ENCODE measurements at regions not wholly inside any gene's neighbourhood (a gene's known extent, or its start where the extent isn't known, plus 50 kb on each side); places are given as distances from the start of the nearest gene placed in this dataset.
"Not testable (repeated sequence)": the region's sequence is repeated elsewhere in the genome, so short reads cannot be mapped to it uniquely, and the experiment has no call there.

DNA sequence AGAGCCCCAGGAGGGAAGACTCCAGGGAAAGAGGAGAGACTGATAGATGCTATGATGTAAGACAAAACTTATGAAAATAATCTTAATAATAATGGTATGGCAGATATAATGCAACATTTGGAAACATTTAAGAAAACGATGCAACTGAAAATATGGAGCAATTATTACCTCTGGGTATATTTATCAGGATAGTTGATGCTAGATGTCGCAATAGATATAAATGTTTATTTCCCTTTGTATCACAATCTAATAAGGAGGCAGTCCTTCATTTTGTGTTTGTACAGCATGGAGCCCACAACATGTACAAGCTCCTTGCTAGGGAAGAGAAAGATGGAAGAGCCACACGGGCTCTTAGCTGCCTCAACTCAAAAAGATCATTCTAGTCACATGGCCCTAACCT, 101.1 kb upstream of the TMEM132E start:
- BruUV-seq (replicated peaks) = no TSS peak
- Mint-ChIP-seq H3K4me3 (ENCODE audit: low read depth, unreplicated experiment) (no peak overlapping the region), H3K4me1 (ENCODE audit: low read depth, unreplicated experiment) (no peaks in the 10 kb centered on the region), H3K27me3 (ENCODE audit: unreplicated experiment) (peaks cover 29% of the 10 kb centered on the region), H3K36me3 (ENCODE audit: insufficient read depth, unreplicated experiment) (no peaks in the 10 kb centered on the region), H3K9me3 (ENCODE audit: low read depth, unreplicated experiment) (no peaks in the 10 kb centered on the region), H3K27ac (ENCODE audit: unreplicated experiment) (no peak overlapping the region)
- DNase-seq = no peak
- intact Hi-C loops (cut with micrococcal nuclease; ENCODE audit: unreplicated experiment) = no loop called here
- TF ChIP-seq, protein P1, sequence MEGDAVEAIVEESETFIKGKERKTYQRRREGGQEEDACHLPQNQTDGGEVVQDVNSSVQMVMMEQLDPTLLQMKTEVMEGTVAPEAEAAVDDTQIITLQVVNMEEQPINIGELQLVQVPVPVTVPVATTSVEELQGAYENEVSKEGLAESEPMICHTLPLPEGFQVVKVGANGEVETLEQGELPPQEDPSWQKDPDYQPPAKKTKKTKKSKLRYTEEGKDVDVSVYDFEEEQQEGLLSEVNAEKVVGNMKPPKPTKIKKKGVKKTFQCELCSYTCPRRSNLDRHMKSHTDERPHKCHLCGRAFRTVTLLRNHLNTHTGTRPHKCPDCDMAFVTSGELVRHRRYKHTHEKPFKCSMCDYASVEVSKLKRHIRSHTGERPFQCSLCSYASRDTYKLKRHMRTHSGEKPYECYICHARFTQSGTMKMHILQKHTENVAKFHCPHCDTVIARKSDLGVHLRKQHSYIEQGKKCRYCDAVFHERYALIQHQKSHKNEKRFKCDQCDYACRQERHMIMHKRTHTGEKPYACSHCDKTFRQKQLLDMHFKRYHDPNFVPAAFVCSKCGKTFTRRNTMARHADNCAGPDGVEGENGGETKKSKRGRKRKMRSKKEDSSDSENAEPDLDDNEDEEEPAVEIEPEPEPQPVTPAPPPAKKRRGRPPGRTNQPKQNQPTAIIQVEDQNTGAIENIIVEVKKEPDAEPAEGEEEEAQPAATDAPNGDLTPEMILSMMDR (IDR thresholded peaks at IDR 0.05; ENCODE audit: unreplicated experiment) = no peak
- CTCF ChIA-PET = no interaction called here

DNA sequence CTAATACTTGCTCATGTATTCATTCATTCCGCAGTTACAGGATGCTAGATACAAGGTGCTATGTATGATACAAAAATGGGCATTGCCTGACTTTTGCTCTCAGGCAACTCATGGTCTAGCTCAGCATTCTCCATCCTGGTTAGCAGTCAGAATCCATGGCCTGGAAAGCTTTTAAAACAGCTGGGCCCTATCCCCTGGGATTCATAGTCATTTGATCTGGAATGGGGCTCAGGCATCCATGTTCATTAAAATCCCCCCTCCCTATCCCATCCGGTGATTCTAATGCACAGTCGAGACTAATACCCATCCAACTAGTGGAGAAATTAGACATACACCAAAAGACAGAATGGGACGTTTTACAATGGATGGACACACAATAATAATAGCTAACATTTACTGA, 104.1 kb upstream of the TMEM132E start:
- no peaks in the 10 kb centered on the region for H3K27me3 Mint-ChIP-seq (ENCODE audit: unreplicated experiment)
- intact Hi-C loops (cut with micrococcal nuclease; ENCODE audit: unreplicated experiment) = no loop called here
- DNase-seq = no peak
- no peak overlapping the region for H3K27ac Mint-ChIP-seq (ENCODE audit: unreplicated experiment)
- no peak overlapping the region for H3K4me3 Mint-ChIP-seq (ENCODE audit: low read depth, unreplicated experiment)
- no TSS peak for BruUV-seq (replicated peaks)
- H3K9me3 Mint-ChIP-seq (ENCODE audit: low read depth, unreplicated experiment) = no peaks in the 10 kb centered on the region
- CTCF ChIA-PET = interaction anchor here (0.5 kb wide), 1 partner anchor 699 kb away, joined by 9 read pairs; no protein-coding TSS in a partner anchor
- TF ChIP-seq, protein P1 (IDR thresholded peaks at IDR 0.05; ENCODE audit: unreplicated experiment) = no peak
- H3K36me3 Mint-ChIP-seq (ENCODE audit: insufficient read depth, unreplicated experiment) = no peaks in the 10 kb centered on the region
- no peaks in the 10 kb centered on the region for H3K4me1 Mint-ChIP-seq (ENCODE audit: low read depth, unreplicated experiment)

DNA sequence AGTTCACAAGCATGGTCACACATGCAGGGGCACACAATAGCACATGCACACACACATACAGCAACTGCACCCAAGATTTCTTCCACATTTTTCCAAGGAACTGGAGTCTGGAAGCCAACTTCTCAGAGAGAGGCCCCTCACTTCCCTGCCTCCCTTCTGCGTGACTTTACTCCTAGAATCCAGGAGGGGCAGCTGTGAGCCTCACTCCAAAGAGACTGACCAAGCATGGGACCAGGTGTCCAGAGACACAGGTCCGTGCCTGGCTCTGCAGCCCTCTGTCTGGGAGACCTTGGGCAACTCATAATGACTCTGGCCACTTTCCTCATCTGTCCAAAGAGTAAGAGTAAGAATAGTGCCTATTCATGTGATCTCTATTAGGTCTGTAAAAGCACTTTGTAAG, 104.7 kb upstream of the TMEM132E start:
- CTCF ChIA-PET = interaction anchor here (1.0 kb wide), 1 partner anchor 35 kb away, joined by 4 read pairs; no protein-coding TSS in a partner anchor
- no TSS peak for BruUV-seq (replicated peaks)

DNA sequence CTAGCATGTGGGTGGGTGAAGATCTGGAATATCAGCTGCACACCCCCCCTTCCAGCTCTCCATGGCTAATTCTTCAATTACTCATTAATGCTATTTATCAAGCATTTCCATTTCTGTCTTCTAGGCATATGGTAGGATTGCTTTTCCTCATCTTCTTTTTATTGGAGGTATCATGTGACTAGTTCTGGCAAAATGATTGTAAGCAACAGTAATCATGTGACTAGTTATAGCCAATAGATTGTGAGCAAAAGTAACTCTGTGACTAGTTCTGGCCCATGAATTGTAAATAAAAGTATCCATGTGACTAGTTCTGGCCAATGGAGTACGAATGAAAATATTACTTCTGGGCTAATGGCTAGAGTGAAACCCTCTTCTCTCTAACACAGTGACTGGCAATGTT, 107.0 kb upstream of the TMEM132E start:
- Mint-ChIP-seq H3K27me3 (ENCODE audit: unreplicated experiment) (no peaks in the 10 kb centered on the region), H3K4me3 (ENCODE audit: low read depth, unreplicated experiment) (no peak overlapping the region), H3K4me1 (ENCODE audit: low read depth, unreplicated experiment) (no peaks in the 10 kb centered on the region), H3K36me3 (ENCODE audit: insufficient read depth, unreplicated experiment) (no peaks in the 10 kb centered on the region), H3K27ac (ENCODE audit: unreplicated experiment) (no peak overlapping the region), H3K9me3 (ENCODE audit: low read depth, unreplicated experiment) (no peaks in the 10 kb centered on the region)
- TF ChIP-seq, protein P1 (IDR thresholded peaks at IDR 0.05; ENCODE audit: unreplicated experiment) = no peak
- DNase-seq = no peak
- intact Hi-C loops (cut with micrococcal nuclease; ENCODE audit: unreplicated experiment) = no loop called here
- CTCF ChIA-PET = no interaction called here
- BruUV-seq (replicated peaks) = no TSS peak

More for the DNA sequence above, 104.7 kb upstream of the TMEM132E start:
- H3K4me3 Mint-ChIP-seq (ENCODE audit: low read depth, unreplicated experiment) = no peak overlapping the region
- DNase-seq = no peak
- H3K4me1 Mint-ChIP-seq (ENCODE audit: low read depth, unreplicated experiment) = no peaks in the 10 kb centered on the region
- H3K36me3 Mint-ChIP-seq (ENCODE audit: insufficient read depth, unreplicated experiment) = no peaks in the 10 kb centered on the region
- H3K9me3 Mint-ChIP-seq (ENCODE audit: low read depth, unreplicated experiment) = no peaks in the 10 kb centered on the region
- TF ChIP-seq, protein P1 (IDR thresholded peaks at IDR 0.05; ENCODE audit: unreplicated experiment) = no peak
- intact Hi-C loops (cut with micrococcal nuclease; ENCODE audit: unreplicated experiment) = no loop called here
- H3K27me3 Mint-ChIP-seq (ENCODE audit: unreplicated experiment) = no peaks in the 10 kb centered on the region
- no peak overlapping the region for H3K27ac Mint-ChIP-seq (ENCODE audit: unreplicated experiment)

DNA sequence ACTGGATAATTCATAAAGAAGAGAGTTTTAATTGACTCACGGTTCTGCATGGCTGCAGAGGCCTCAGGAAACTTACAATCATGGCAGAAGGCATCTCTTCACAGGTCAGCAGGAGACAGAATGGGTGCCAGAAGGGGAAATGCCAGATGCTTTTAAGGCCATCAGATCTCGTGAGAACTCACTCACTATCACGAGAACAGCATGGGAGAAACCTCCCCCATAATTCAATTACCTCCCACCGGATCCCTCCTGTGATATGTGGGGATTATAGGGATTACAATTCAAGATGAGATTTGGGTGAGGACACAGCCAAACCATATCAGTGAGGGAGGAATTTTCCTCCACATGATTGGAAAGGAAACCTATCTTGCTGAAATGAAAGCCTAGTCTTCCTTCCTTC, 108.1 kb upstream of the TMEM132E start:
- BruUV-seq (replicated peaks); H3K36me3 Mint-ChIP-seq (ENCODE audit: insufficient read depth, unreplicated experiment); CTCF ChIA-PET; H3K27ac Mint-ChIP-seq (ENCODE audit: unreplicated experiment); H3K9me3 Mint-ChIP-seq (ENCODE audit: low read depth, unreplicated experiment); DNase-seq; intact Hi-C loops (cut with micrococcal nuclease; ENCODE audit: unreplicated experiment); H3K27me3 Mint-ChIP-seq (ENCODE audit: unreplicated experiment); H3K4me1 Mint-ChIP-seq (ENCODE audit: low read depth, unreplicated experiment); H3K4me3 Mint-ChIP-seq (ENCODE audit: low read depth, unreplicated experiment): not testable (repeated sequence)
